ENCODE measurements at regions not wholly inside any gene's neighbourhood (a gene's known extent, or its start where the extent isn't known, plus 50 kb on each side); places are given as distances from the start of the nearest gene placed in this dataset.
"Not testable (repeated sequence)": the region's sequence is repeated elsewhere in the genome, so short reads cannot be mapped to it uniquely, and the experiment has no call there.

- no peak for DNase-seq
Observed at GRCh38 chr3:3902161-3902560, 102.9 kb downstream of the LRRN1 start.

DNA sequence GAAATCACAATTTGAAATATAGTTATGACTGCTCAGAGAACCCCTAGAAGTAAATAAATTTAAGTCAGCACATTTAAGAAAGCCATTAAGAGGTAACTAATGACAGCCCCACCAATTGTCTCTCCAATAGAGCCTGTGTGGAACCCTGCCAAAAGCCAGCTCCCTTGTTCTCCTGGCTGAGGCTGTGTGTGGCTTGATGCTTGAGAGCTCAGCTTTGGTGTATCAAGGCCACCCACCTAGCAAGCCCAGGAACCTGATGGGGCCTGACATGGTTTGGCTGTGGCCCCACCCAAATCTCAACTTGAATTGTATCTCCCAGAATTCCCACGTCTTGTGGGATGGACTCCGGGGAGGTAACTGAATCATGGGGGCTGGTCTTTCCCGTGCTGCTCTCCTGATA lies 106.9 kb downstream of the LRRN1 start:
- no peak for DNase-seq

DNA sequence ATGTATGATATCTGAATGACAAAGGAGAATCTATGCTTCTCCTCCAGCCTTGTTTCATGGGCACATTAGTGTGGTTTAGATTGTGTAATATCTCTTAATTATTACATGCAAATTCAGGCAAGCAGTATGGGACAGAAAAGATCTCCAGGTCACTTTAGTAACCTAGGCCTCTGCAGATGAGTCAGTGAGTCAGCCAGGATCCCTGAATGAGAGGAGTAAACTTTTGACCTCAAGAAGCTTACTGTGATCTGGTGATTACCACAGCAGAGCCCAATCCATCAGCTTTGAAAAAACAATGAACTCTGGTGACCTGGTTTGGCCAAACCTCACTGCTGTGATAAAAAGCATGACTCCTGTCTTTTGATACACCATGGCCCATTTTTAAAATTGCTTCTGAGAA lies 107.8 kb downstream of the LRRN1 start:
- no peak for DNase-seq

DNA sequence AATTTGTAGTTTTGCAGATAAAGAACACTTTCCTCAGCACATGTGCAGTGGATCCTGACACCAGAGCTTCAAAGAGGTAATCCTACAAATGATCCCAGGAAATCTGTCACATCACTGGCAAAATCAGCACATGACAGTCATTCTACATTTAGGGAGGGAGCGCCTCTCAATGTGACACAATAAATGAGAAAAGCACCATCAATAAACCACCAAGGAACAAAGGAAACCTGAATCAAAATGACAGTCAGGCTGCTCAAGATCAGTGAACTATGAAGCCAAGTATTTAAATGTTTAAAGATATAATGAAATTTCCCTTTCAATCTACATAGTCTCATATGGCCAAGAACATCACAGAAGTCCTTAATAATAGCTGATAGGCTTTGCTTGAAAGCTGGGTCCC lies 119.5 kb downstream of the LRRN1 start:
- DNase-seq, result no peak

- no peak for DNase-seq
Observed at GRCh38 chr3:3919316-3919715, 120.1 kb downstream of the LRRN1 start.

DNA sequence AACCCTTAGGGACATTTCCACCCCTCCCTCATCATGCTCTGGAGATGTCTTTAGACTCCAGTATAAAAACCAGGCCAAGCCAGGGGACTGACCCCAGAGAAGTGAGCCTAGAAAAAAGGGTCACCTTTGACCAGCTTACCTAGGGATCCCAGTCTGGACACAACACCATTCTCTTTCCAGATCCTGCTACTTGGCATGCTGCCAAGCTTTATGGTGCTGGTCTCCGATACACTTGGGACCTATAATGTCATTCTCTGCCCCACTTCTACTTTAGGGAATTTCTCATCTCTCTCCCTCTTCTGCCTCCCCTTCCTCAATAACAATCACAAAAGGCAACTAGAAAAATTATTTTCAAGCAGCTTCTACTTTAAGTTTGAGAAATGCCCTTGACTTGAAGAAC lies 124.4 kb downstream of the LRRN1 start:
- DNase-seq, result no peak

DNA sequence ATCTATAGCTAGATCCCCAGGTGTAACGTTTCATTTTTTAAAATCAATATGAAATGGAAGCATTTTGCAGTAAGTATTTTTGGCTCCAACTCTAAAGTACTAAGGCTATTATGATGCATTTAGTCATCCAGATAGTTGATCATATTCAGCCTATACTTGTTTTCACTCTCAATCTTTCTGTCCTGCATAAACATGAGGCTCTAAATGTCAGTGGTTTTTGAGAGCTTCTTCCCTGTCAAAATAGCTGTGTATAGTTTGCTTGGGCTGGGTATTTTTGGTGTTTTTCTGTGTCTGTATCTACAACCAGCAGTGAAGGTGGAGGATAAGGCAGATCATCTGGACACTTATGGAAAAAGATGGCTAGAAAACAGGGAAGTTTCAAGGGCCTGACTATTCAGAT lies 128.0 kb downstream of the LRRN1 start:
- no peak for DNase-seq

- no peak for DNase-seq
Observed at GRCh38 chr3:3927965-3928364, 128.7 kb downstream of the LRRN1 start.

- DNase-seq, result not testable (repeated sequence)
Observed at GRCh38 chr3:3941380-3941779, 142.1 kb downstream of the LRRN1 start.

- peak; percentile 11 for DNase-seq
Observed at GRCh38 chr3:3951071-3951470, 151.8 kb downstream of the LRRN1 start.

- DNase-seq, result no peak
Observed at GRCh38 chr3:3951501-3951900, 152.3 kb downstream of the LRRN1 start.

DNA sequence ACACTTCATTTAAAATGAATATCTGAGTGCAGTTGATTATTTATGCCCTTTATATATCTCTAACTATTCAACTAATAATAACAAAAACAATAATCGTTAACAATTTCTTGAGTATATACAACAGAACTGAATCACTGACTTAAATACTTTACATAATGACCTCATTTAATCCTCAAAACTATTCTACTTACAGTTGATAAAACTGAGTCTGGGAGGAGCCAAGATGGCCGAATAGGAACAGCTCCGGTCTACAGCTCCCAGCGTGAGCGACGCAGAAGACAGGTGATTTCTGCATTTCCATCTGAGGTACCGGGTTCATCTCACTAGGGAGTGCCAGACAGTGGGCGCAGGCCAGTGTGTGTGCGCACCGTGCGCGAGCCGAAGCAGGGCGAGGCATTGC lies 163.6 kb downstream of the LRRN1 start:
- DNase-seq, result not testable (repeated sequence)

GRCh38 chr3:3984053-3984452 lies 184.8 kb downstream of the LRRN1 start:
- DNase-seq, result no peak

GRCh38 chr3:3991598-3991997 lies 192.4 kb downstream of the LRRN1 start:
- DNase-seq, result no peak

DNA sequence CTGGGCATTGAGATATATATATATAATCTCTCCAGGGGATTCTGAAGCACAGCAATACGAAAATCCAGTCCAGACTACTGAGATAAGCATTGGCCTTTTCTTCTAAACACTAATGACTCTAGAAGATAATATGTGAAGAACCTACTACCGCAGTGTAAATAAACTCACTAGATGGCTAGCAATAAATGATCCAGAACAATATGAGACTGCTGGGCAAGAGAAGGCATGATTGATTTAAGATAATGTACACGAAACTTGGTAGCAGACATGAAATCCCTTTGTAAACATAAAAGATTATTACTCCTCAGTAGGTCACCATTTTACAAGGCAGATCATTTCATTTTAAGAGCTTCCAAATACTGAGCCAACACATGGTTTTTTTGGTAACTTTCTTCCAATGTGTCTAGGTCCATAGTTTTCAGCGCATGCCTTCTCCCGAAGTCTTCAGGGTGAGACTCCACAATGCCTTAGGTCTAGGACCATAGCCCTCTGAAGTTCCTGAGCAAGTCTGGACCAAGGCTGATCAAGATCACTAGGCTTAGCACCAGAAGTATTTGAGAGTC lies 193.2 kb downstream of the LRRN1 start:
- no peak for DNase-seq

GRCh38 chr3:3998140-3998922 lies 199.1 kb downstream of the LRRN1 start:
- peak; percentile 27 for DNase-seq

GRCh38 chr3:3999340-3999739 lies 200.1 kb downstream of the LRRN1 start:
- DNase-seq, result not testable (repeated sequence)

DNA sequence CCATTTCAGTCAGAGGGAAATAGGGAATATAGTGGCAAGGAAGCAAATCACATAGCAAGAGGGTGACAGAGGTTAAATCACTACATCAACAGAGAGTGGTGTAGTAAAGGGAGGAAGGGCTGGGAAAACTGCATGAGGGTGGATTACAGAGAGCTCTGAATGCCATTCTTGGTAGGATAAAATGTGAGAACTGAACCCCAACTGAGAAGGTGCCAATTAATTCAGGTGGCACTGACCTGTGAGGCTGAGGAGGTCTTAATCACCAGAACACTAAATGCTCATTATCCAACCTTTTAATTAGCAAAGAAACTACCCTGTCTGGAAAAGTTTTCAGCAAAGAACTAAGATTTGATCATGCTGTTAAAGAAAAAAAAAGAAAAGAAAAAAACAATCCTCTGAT lies 202.7 kb downstream of the LRRN1 start:
- DNase-seq, result no peak

DNA sequence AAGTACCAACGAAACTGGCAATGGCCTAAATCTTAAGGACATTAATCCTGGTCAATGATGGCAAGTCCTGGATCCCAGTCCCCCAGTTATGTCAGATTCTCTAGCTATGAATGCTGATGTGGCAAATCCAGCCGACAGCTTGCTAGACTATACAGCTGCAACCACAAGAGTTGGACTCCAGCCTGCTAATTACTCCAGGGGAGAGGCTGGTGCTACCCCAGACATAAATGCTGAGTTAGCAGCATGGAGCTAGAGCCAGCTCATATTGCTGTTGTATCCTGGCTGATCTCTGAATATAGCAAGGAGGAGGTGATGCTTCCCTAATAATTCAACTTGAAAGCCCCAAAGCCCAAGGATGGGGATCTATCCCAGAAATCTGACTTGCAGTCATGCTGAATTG lies 207.1 kb downstream of the LRRN1 start:
- no peak for DNase-seq

GRCh38 chr3:4008205-4008604 lies 209.0 kb downstream of the LRRN1 start:
- no peak for DNase-seq

GRCh38 chr3:4011166-4011565 lies 211.9 kb downstream of the LRRN1 start:
- DNase-seq, result no peak

- no peak for DNase-seq
Observed at GRCh38 chr3:4015426-4015825, 216.2 kb downstream of the LRRN1 start.

DNA sequence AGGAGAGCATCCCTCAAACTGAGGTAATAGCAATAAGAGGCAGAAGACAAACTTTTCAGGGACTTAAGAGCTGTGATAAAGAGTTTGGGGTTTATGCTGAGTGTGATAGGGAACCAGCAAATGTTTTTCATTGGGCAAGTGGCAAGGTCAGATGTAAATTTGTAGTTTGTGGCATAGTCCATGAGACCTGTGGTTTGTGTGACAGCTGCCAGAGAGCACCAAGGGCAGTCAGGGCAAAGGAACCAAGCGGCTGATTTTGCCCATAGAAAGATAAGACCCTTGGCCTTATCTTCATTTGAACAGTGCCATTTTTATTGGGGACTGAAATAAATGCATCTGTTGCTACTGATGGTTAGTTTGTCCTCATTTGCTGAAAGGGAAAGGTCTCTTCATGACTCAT lies 220.3 kb downstream of the LRRN1 start:
- DNase-seq, result no peak

DNA sequence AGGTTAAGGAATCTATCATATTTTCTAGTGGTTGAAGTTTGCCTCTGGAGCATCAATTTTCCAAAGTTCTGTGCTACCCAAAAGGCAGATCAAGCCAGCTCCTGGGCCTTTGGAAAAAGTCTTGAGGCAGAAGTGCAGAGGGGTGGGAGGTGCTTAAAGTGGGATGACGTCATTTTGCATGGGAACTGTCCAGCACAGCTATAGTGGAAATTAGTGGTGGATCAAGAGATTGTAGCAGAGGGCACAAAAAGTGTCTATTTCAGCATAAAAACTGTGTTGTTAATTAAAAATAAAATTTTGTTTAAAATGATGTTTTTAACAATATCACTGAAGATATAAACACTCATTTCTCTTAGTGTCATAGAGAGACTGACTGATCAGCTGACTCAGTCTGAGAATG lies 221.9 kb downstream of the LRRN1 start:
- no peak for DNase-seq
